Transverse colon (tissue), 4 donors: ENCODE measurements at regions not wholly inside any gene's neighbourhood (a gene's known extent, or its start where the extent isn't known, plus 50 kb on each side); places are given as distances from the start of the nearest gene placed in this dataset.

ENCODE experiments used
- small RNA-seq, 4 donors: library from RNA; depleted of rRNA; stranded (forward); fragments of <200 nt; gene quantifications; one replicate each; pipeline ENCODE3, GENCODE V24; 2016

Small RNA genes in the stretch of these regions (small RNA-seq; reads per million reads assigned to genes)
- gene RF00019 = 0 reads per million in 4 donors
